Stomach (tissue), 8 donors: ENCODE measurements at regions not wholly inside any gene's neighbourhood (a gene's known extent, or its start where the extent isn't known, plus 50 kb on each side); places are given as distances from the start of the nearest gene placed in this dataset.
"Not testable (repeated sequence)": the region's sequence is repeated elsewhere in the genome, so short reads cannot be mapped to it uniquely, and the experiment has no call there.

ENCODE experiments used
- DNase-seq, 2 donors: peaks; one replicate each; pipeline versions ENCODE4 v3.0.0 to v3.0.0-alpha.2; 2013 to 2019
- H3K27ac ChIP-seq, 5 donors: fragments of 200-600 bp in 4 of 5; sonication (generic) in 4 of 5; one replicate each; pipeline ENCODE4 v1.5.1; 2013 to 2019; ENCODE audit warnings: mild to moderate bottlenecking in 1 of 5, moderate library complexity in 1 of 5
- H3K27me3 ChIP-seq, 3 donors: fragments of 200-600 bp; sonication (generic); one replicate each; pipeline ENCODE4 v1.5.1; 2017 to 2019; ENCODE audit warnings: mixed run types in 1 of 3
- H3K36me3 ChIP-seq, 4 donors: fragments of 200-600 bp; sonication (generic); 1 replicate in 3 of 4; 2 replicates in 1 of 4; pipeline ENCODE4 v1.5.1; 2016 to 2019
- H3K4me1 ChIP-seq, 4 donors: fragments of 200-600 bp; sonication (generic); one replicate each; pipeline ENCODE4 v1.5.1; 2016 to 2019
- H3K4me3 ChIP-seq, 4 donors: fragments of 200-600 bp; sonication (generic) in 3 of 4; one replicate each; pipeline ENCODE4 v1.5.1; 2016 to 2019; ENCODE audit warnings: mild to moderate bottlenecking in 1 of 4
- H3K9me3 ChIP-seq, 4 donors: fragments of 200-600 bp; sonication (generic); one replicate each; pipeline ENCODE4 v1.5.1; 2016 to 2019
- CTCF ChIP-seq, 7 experiments: fragments of 450-650 bp in 4 of 7; fragments of 200-600 bp in 3 of 7; sonication (generic) in 3 of 7; IDR thresholded peaks; one replicate each; pipeline ENCODE4 v1.5.1; 2016 to 2019; ENCODE audit warnings: antibody characterized with exemption in 7 of 7, control low read depth in 2 of 7, mild to moderate bottlenecking in 1 of 7
- EP300 ChIP-seq: sonication (generic); formaldehyde crosslinking; IDR thresholded peaks from one replicate; pipeline ENCODE4 v1.6.1; 2017; ENCODE audit warnings: antibody characterized with exemption
- POLR2A ChIP-seq, 4 donors: fragments of 450-650 bp; IDR thresholded peaks; one replicate each; pipeline ENCODE4 v1.6.1; 2016; ENCODE audit warnings: antibody characterized with exemption in 4 of 4, control low read depth in 2 of 4, mild to moderate bottlenecking in 1 of 4, moderate library complexity in 1 of 4
- POLR2AphosphoS5 ChIP-seq, 3 donors: sonication (generic); formaldehyde crosslinking; IDR thresholded peaks; one replicate each; pipeline ENCODE4 v1.6.1; 2016; ENCODE audit warnings: antibody characterized with exemption in 3 of 3
- whole genome bisulfite sequencing, 5 donors: extraction: QIAGEN DNeasy Blood & Tissue Kit in 3 of 5; methylation state at CpG; one replicate each; pipeline versions ENCODE4 v1.1.5 to v1.1.7; 2013 to 2018; 5-methylcytosine and 5-hydroxymethylcytosine counted together
- intact Hi-C: fragments of 100-400 bp; cut with DNase I; formaldehyde crosslinking; loops from one replicate; pipeline ENCODE4 v1.15.1; 2023; ENCODE audit warnings: low total_unique reads
- donor health status: healthy with polysubstance abuse.
- donor health status: Bipolar disorder and iron deficiency.
- donor health status: healthy.

GRCh38 chr13:89518289-89519077 lies 1829.0 kb upstream of the MIR17HG start:
- intact Hi-C loops: no loop called here
- Histone ChIP-seq H3K27ac (no peak overlapping the region), H3K4me1 (peaks cover 0 to 13% (median 5%) of the 10 kb centered on the region in 4 donors), H3K36me3 (no peaks in the 10 kb centered on the region), H3K27me3 (no peaks in the 10 kb centered on the region), H3K9me3 (no peaks in the 10 kb centered on the region), H3K4me3 (no peak overlapping the region)
- no peak for DNase-seq
- 76 to 85% (median 82%) methylated on average over 4 of the region's 4 CpGs for WGBS, 5 donors
- TF ChIP-seq POLR2A (IDR thresholded peaks at IDR 0.05) (no peak), POLR2AphosphoS5 (IDR thresholded peaks at IDR 0.05) (no peak), EP300 (no peak), CTCF (IDR thresholded peaks at IDR 0.05) (no peak)

- H3K27me3 ChIP-seq: no peaks in the 10 kb centered on the region
- H3K36me3 ChIP-seq: no peaks in the 10 kb centered on the region
- intact Hi-C loops: no loop called here
- no peaks in the 10 kb centered on the region for H3K9me3 ChIP-seq
- DNase-seq: no peak
- no peak overlapping the region for H3K4me3 ChIP-seq
- TF ChIP-seq EP300 (no peak), CTCF (IDR thresholded peaks at IDR 0.05) (no peak), POLR2AphosphoS5 (IDR thresholded peaks at IDR 0.05) (no peak), POLR2A (IDR thresholded peaks at IDR 0.05) (no peak)
- no peak overlapping the region for H3K27ac ChIP-seq
- no peaks in the 10 kb centered on the region for H3K4me1 ChIP-seq
Observed at GRCh38 chr13:89520468-89520867, 1827.0 kb upstream of the MIR17HG start.

- H3K36me3 ChIP-seq, H3K9me3 ChIP-seq, intact Hi-C loops, H3K27me3 ChIP-seq, H3K4me1 ChIP-seq, DNase-seq, H3K27ac ChIP-seq, H3K4me3 ChIP-seq: not testable (repeated sequence)
- WGBS, 5 donors: 55 to 85% (median 75%) methylated on average over 2 of the region's 2 CpGs
Observed at GRCh38 chr13:89521672-89522071, 1825.8 kb upstream of the MIR17HG start.

GRCh38 chr13:89541091-89542030 lies 1806.1 kb upstream of the MIR17HG start:
- 82 to 94% (median 93%) methylated on average over 2 to 6 of the region's 6 CpGs for WGBS, 5 donors
- TF ChIP-seq POLR2A (IDR thresholded peaks at IDR 0.05): no peak
- intact Hi-C loops: no loop called here

GRCh38 chr13:89550938-89551337 lies 1796.5 kb upstream of the MIR17HG start:
- DNase-seq: no peak
- intact Hi-C loops: no loop called here
- Histone ChIP-seq H3K36me3 (no peaks in the 10 kb centered on the region), H3K4me3 (no peak overlapping the region), H3K4me1 (peaks cover 0 to 6% (median 0%) of the 10 kb centered on the region in 4 donors), H3K27me3 (no peaks in the 10 kb centered on the region), H3K27ac (no peak overlapping the region), H3K9me3 (no peaks in the 10 kb centered on the region)
- TF ChIP-seq EP300: no peak
- no peak for TF ChIP-seq POLR2A (IDR thresholded peaks at IDR 0.05)
- no peak for TF ChIP-seq CTCF (IDR thresholded peaks at IDR 0.05)
- no peak for TF ChIP-seq POLR2AphosphoS5 (IDR thresholded peaks at IDR 0.05)
- WGBS, 5 donors: 79 to 89% (median 83%) methylated on average over 5 of the region's 5 CpGs

More at GRCh38 chr13:89541091-89542030, 1806.1 kb upstream of the MIR17HG start:
- Histone ChIP-seq H3K27me3 (no peaks in the 10 kb centered on the region), H3K4me1 (peaks cover 0 to 7% (median 0%) of the 10 kb centered on the region in 4 donors), H3K9me3 (no peaks in the 10 kb centered on the region), H3K27ac (no peak overlapping the region), H3K36me3 (no peaks in the 10 kb centered on the region), H3K4me3 (no peak overlapping the region)
- no peak for DNase-seq
